ENCODE measurements at regions not wholly inside any gene's neighbourhood (a gene's known extent, or its start where the extent isn't known, plus 50 kb on each side); places are given as distances from the start of the nearest gene placed in this dataset.

GRCh38 chr1:111063595-111063994 lies 76.3 kb downstream of the DRAM2 start:
- peaks cover 14% of the 10 kb centered on the region for H3K9me3 ChIP-seq (ENCODE audit: insufficient read depth, low read length, severe bottlenecking)
- no peak overlapping the region for H3K4me3 ChIP-seq (ENCODE audit: low read depth in 1 of 2, low read length in 2 of 2)
- H3K9ac ChIP-seq (ENCODE audit: low read depth, low read length) = no peak overlapping the region
- no peaks in the 10 kb centered on the region for H4K20me1 ChIP-seq (ENCODE audit: insufficient read depth, low read length)
- H2AFZ ChIP-seq (ENCODE audit: low read depth, low read length) = no peak overlapping the region
- no peak for DNase-seq
- TF ChIP-seq CTCF (IDR thresholded peaks at IDR 0.05; ENCODE audit: borderline replicate concordance, extremely low read depth, low read length, poor library complexity, severe bottlenecking) (no peak), EZH2 (IDR thresholded peaks at IDR 0.05; ENCODE audit: borderline replicate concordance, low read depth, low read length, severe bottlenecking) (no peak)
- no peaks in the 10 kb centered on the region for H3K27me3 ChIP-seq (ENCODE audit: insufficient read depth, low read length, poor library complexity)
- H3K4me1 ChIP-seq (ENCODE audit: insufficient read depth, low read length) = peaks cover 9% of the 10 kb centered on the region; the same call in 1 of the 2 replicates
- H3K4me2 ChIP-seq (ENCODE audit: insufficient read depth, low read length) = no peak overlapping the region
- H3K36me3 ChIP-seq (ENCODE audit: insufficient read depth, low read length) = no peaks in the 10 kb centered on the region
- no peak for ATAC-seq (ENCODE audit: insufficient read depth, low read depth)
- H3K79me2 ChIP-seq (ENCODE audit: insufficient read depth, low read length) = no peaks in the 10 kb centered on the region
- no peak overlapping the region for H3K27ac ChIP-seq (ENCODE audit: low read length)

GRCh38 chr1:111062624-111063023 lies 77.3 kb downstream of the DRAM2 start:
- DNase-seq (no peak), ATAC-seq (ENCODE audit: insufficient read depth, low read depth) (no peak)
- Histone ChIP-seq H3K27me3 (ENCODE audit: insufficient read depth, low read length, poor library complexity) (no peaks in the 10 kb centered on the region), H3K36me3 (ENCODE audit: insufficient read depth, low read length) (no peaks in the 10 kb centered on the region), H2AFZ (ENCODE audit: low read depth, low read length) (peak overlapping the region; percentile 12; the same call in 1 of the 2 replicates), H4K20me1 (ENCODE audit: insufficient read depth, low read length) (no peaks in the 10 kb centered on the region), H3K79me2 (ENCODE audit: insufficient read depth, low read length) (no peaks in the 10 kb centered on the region), H3K27ac (ENCODE audit: low read length) (no peak overlapping the region), H3K4me1 (ENCODE audit: insufficient read depth, low read length) (peaks cover 9% of the 10 kb centered on the region; the same call in 1 of the 2 replicates), H3K4me2 (ENCODE audit: insufficient read depth, low read length) (no peak overlapping the region), H3K9ac (ENCODE audit: low read depth, low read length) (no peak overlapping the region), H3K9me3 (ENCODE audit: insufficient read depth, low read length, severe bottlenecking) (peaks cover 14% of the 10 kb centered on the region), H3K4me3 (ENCODE audit: low read depth in 1 of 2, low read length in 2 of 2) (no peak overlapping the region)
- no peak for TF ChIP-seq CTCF (IDR thresholded peaks at IDR 0.05; ENCODE audit: borderline replicate concordance, extremely low read depth, low read length, poor library complexity, severe bottlenecking)
- no peak for TF ChIP-seq EZH2 (IDR thresholded peaks at IDR 0.05; ENCODE audit: borderline replicate concordance, low read depth, low read length, severe bottlenecking)

GRCh38 chr1:111062081-111062480 lies 77.8 kb downstream of the DRAM2 start:
- Histone ChIP-seq H3K4me3 (ENCODE audit: low read depth in 1 of 2, low read length in 2 of 2) (no peak overlapping the region), H3K27ac (ENCODE audit: low read length) (no peak overlapping the region), H3K9me3 (ENCODE audit: insufficient read depth, low read length, severe bottlenecking) (peaks cover 14% of the 10 kb centered on the region), H3K79me2 (ENCODE audit: insufficient read depth, low read length) (no peaks in the 10 kb centered on the region), H3K9ac (ENCODE audit: low read depth, low read length) (no peak overlapping the region), H2AFZ (ENCODE audit: low read depth, low read length) (0 out of 2 replicates have a peak overlapping the region, but pooled peaks have one; percentile 8), H3K4me2 (ENCODE audit: insufficient read depth, low read length) (no peak overlapping the region), H4K20me1 (ENCODE audit: insufficient read depth, low read length) (no peaks in the 10 kb centered on the region), H3K4me1 (ENCODE audit: insufficient read depth, low read length) (peaks cover 9% of the 10 kb centered on the region; the same call in 1 of the 2 replicates), H3K36me3 (ENCODE audit: insufficient read depth, low read length) (no peaks in the 10 kb centered on the region), H3K27me3 (ENCODE audit: insufficient read depth, low read length, poor library complexity) (no peaks in the 10 kb centered on the region)
- ATAC-seq (ENCODE audit: insufficient read depth, low read depth) (no peak), DNase-seq (no peak)
- TF ChIP-seq CTCF (IDR thresholded peaks at IDR 0.05; ENCODE audit: borderline replicate concordance, extremely low read depth, low read length, poor library complexity, severe bottlenecking) = no peak
- TF ChIP-seq EZH2 (IDR thresholded peaks at IDR 0.05; ENCODE audit: borderline replicate concordance, low read depth, low read length, severe bottlenecking) = no peak

GRCh38 chr1:111054656-111055055 lies 85.2 kb downstream of the DRAM2 start:
- Histone ChIP-seq H4K20me1 (ENCODE audit: insufficient read depth, low read length) (no peaks in the 10 kb centered on the region), H3K4me3 (ENCODE audit: low read depth in 1 of 2, low read length in 2 of 2) (no peak overlapping the region), H2AFZ (ENCODE audit: low read depth, low read length) (no peak overlapping the region), H3K36me3 (ENCODE audit: insufficient read depth, low read length) (no peaks in the 10 kb centered on the region), H3K4me1 (ENCODE audit: insufficient read depth, low read length) (no peaks in the 10 kb centered on the region), H3K9me3 (ENCODE audit: insufficient read depth, low read length, severe bottlenecking) (no peaks in the 10 kb centered on the region), H3K27ac (ENCODE audit: low read length) (no peak overlapping the region), H3K4me2 (ENCODE audit: insufficient read depth, low read length) (no peak overlapping the region), H3K27me3 (ENCODE audit: insufficient read depth, low read length, poor library complexity) (no peaks in the 10 kb centered on the region), H3K9ac (ENCODE audit: low read depth, low read length) (no peak overlapping the region), H3K79me2 (ENCODE audit: insufficient read depth, low read length) (no peaks in the 10 kb centered on the region)
- ATAC-seq (ENCODE audit: insufficient read depth, low read depth) (no peak), DNase-seq (no peak)
- no peak for TF ChIP-seq CTCF (IDR thresholded peaks at IDR 0.05; ENCODE audit: borderline replicate concordance, extremely low read depth, low read length, poor library complexity, severe bottlenecking)
